Activated CD4-positive, alpha-beta memory T cell treated with anti-CD3 and anti-CD28 coated beads, Interleukin-2, amount 10 ng/mL, durations not matched to agents 7 days and 5 days (primary cell): ENCODE measurements at regions not wholly inside any gene's neighbourhood (a gene's known extent, or its start where the extent isn't known, plus 50 kb on each side); places are given as distances from the start of the nearest gene placed in this dataset.

Source experiments
- CTCF ChIA-PET: fragments of 350-600 bp; sonication (Branson Sonifier 250); formaldehyde crosslinking; loops from one replicate; lab custom pipeline; 2021; ENCODE audit warnings: antibody characterized with exemption, inconsistent platforms; lab: Charles Lee
- POLR2A ChIA-PET: fragments of 350-600 bp; sonication (Branson Sonifier 250); formaldehyde crosslinking; loops from one replicate; lab custom pipeline; 2021; ENCODE audit warnings: antibody characterized with exemption; lab: Charles Lee
- DNase-seq: peaks from one replicate; pipeline ENCODE4 v3.0.0-alpha.2; 2020
- H3K27ac Mint-ChIP-seq: one replicate; pipeline ENCODE4 v1.8.0; 2021; ENCODE audit warnings: mild to moderate bottlenecking, mixed read lengths
- H3K27me3 Mint-ChIP-seq: one replicate; pipeline ENCODE4 v1.8.0; 2021; ENCODE audit warnings: mixed read lengths
- H3K36me3 Mint-ChIP-seq: one replicate; pipeline ENCODE4 v1.8.0; 2021; ENCODE audit warnings: low read depth, mixed read lengths
- H3K4me1 Mint-ChIP-seq: one replicate; pipeline ENCODE4 v1.8.0; 2021; ENCODE audit warnings: mixed read lengths
- H3K4me3 Mint-ChIP-seq: one replicate; pipeline ENCODE4 v1.8.0; 2021; ENCODE audit warnings: mild to moderate bottlenecking, mixed read lengths
- H3K9me3 Mint-ChIP-seq: one replicate; pipeline ENCODE4 v1.8.0; 2021; ENCODE audit warnings: mixed read lengths

DNA sequence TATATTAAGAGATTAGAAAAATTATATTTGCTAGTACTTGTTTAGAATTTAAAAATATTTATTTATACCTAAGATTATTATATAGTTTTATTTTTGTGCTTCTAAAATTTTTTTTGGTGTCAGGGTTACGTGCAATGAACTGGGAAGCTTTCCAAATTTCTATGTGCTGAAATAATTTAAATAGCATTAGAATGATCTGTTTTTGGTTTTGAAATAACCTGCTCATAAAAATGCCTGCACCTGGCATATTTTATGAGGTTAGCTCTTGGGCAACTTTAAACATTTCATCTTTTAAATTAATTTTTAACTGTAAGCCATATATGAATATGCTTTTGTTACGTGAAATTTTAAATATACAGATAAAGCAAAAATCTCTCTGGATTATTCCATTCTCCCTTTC, 482.5 kb downstream of the GLRX3 start:
- Mint-ChIP-seq H3K9me3 (peaks cover 3% of the 10 kb centered on the region), H3K27me3 (no peaks in the 10 kb centered on the region), H3K36me3 (no peaks in the 10 kb centered on the region), H3K27ac (no peak overlapping the region), H3K4me3 (no peak overlapping the region), H3K4me1 (no peaks in the 10 kb centered on the region)
- ChIA-PET POLR2A (no interaction called here), CTCF (no interaction called here)
- DNase-seq, result no peak

GRCh38 chr10:130621231-130621775, 485.1 kb downstream of the GLRX3 start:
- DNase-seq, result no peak
- ChIA-PET CTCF (no interaction called here), POLR2A (no interaction called here)
- Mint-ChIP-seq H3K27me3 (no peaks in the 10 kb centered on the region), H3K4me1 (no peaks in the 10 kb centered on the region), H3K9me3 (peaks cover 13% of the 10 kb centered on the region), H3K27ac (no peak overlapping the region), H3K36me3 (no peaks in the 10 kb centered on the region), H3K4me3 (no peak overlapping the region)

DNA sequence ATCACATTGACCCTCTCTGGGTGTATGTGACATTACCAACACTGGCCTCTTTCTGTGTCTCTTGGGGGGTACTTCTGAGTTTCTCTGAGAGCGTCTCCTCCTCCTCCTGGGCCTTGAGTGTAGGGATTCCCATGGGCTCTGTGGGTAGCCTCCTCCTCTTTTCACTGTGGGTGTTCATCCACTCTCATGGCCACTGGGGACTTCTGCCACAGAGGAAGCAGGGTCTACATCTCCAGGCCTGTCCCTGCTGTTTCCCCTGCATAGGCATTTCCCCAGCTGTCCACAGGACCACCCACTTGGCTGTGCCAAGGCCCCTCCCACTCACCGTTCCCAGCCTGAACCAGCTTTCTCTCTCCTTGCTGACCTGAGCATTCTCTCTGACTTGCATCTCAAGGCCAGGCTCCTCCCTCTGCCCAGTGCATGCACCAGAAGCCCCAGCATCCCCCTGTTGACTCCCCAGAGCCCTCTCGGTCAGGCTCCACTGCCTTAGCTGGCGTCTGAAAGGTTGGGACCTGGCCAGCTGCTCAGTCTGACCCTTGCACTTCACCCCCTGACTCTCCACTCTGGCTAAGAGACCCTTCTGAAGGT, 487.6 kb downstream of the GLRX3 start:
- CTCF ChIA-PET, result no interaction called here
- POLR2A ChIA-PET, result no interaction called here

GRCh38 chr10:130627346-130628045, 491.3 kb downstream of the GLRX3 start:
- CTCF ChIA-PET, result no interaction called here
- H3K27ac Mint-ChIP-seq, result no peak overlapping the region
- H3K36me3 Mint-ChIP-seq, result no peaks in the 10 kb centered on the region

More for the DNA sequence above, 487.6 kb downstream of the GLRX3 start:
- peaks cover 13% of the 10 kb centered on the region for H3K9me3 Mint-ChIP-seq
- no peak overlapping the region for H3K4me3 Mint-ChIP-seq
- H3K27ac Mint-ChIP-seq, result no peak overlapping the region
- H3K36me3 Mint-ChIP-seq, result no peaks in the 10 kb centered on the region
- DNase-seq, result no peak
- H3K27me3 Mint-ChIP-seq, result no peaks in the 10 kb centered on the region
- no peaks in the 10 kb centered on the region for H3K4me1 Mint-ChIP-seq

DNA sequence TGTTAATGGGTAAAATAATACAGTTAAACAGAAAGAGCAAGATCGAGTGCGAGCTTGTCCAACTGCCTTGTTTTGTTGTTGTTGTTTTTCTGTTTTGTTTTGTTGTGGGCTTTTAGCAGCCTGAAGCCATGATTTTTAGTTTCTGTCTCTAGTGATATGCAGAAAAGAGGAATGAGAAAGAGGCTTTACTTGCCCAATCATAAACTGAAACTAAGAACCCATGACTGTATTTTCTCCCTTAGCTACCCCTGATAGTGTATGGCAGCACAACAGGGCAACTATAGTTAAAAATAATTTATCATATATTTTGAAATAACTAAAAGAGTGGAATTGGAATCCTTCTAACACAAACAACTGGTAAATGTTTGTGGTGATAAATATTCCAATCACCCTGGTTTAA, 493.9 kb downstream of the GLRX3 start:
- H3K4me1 Mint-ChIP-seq, result no peaks in the 10 kb centered on the region
- no peaks in the 10 kb centered on the region for H3K36me3 Mint-ChIP-seq
- H3K27ac Mint-ChIP-seq, result no peak overlapping the region
- H3K4me3 Mint-ChIP-seq, result no peak overlapping the region
- peaks cover 4% of the 10 kb centered on the region for H3K9me3 Mint-ChIP-seq
- CTCF ChIA-PET, result no interaction called here
- DNase-seq, result no peak
- H3K27me3 Mint-ChIP-seq, result no peaks in the 10 kb centered on the region
- POLR2A ChIA-PET, result no interaction called here

More at GRCh38 chr10:130627346-130628045, 491.3 kb downstream of the GLRX3 start:
- POLR2A ChIA-PET, result no interaction called here
- Mint-ChIP-seq H3K9me3 (peaks cover 12% of the 10 kb centered on the region), H3K27me3 (no peaks in the 10 kb centered on the region), H3K4me3 (no peak overlapping the region), H3K4me1 (no peaks in the 10 kb centered on the region)
- DNase-seq, result no peak

- POLR2A ChIA-PET, result no interaction called here
- H3K36me3 Mint-ChIP-seq, result no peaks in the 10 kb centered on the region
- CTCF ChIA-PET, result no interaction called here
- H3K9me3 Mint-ChIP-seq, result peaks cover 3% of the 10 kb centered on the region
- no peak for DNase-seq
- H3K4me1 Mint-ChIP-seq, result no peaks in the 10 kb centered on the region
- H3K27ac Mint-ChIP-seq, result no peak overlapping the region
- H3K4me3 Mint-ChIP-seq, result no peak overlapping the region
- H3K27me3 Mint-ChIP-seq, result no peaks in the 10 kb centered on the region
Measured at GRCh38 chr10:130631142-130632096, 495.2 kb downstream of the GLRX3 start.

DNA sequence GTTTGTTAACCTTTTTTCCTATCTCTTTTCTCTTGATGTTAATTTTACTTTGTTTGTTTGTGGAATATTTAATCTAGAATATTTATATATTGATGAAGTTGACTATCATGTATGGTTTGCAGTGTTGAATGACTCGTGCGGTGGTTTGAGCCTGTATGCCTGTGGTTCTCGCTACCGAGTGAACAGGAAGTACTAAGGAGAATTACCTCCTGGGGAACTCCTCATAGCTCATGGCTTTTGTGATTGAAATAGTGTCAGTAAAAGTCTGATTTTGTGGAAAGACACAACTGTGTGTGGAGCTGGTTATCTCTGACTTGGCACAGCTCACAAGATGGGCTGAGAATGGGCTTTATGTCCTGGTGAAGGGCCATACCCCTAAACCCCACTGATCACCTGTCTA, 498.6 kb downstream of the GLRX3 start:
- Mint-ChIP-seq H3K27ac (no peak overlapping the region), H3K4me1 (no peaks in the 10 kb centered on the region), H3K4me3 (no peak overlapping the region), H3K36me3 (no peaks in the 10 kb centered on the region), H3K27me3 (no peaks in the 10 kb centered on the region), H3K9me3 (peaks cover 3% of the 10 kb centered on the region)
- no peak for DNase-seq
- POLR2A ChIA-PET, result no interaction called here
- CTCF ChIA-PET, result no interaction called here

GRCh38 chr10:130635528-130635927, 499.3 kb downstream of the GLRX3 start:
- ChIA-PET POLR2A (no interaction called here), CTCF (no interaction called here)
- Mint-ChIP-seq H3K27ac (no peak overlapping the region), H3K4me3 (no peak overlapping the region), H3K36me3 (no peaks in the 10 kb centered on the region), H3K27me3 (no peaks in the 10 kb centered on the region), H3K9me3 (peaks cover 3% of the 10 kb centered on the region), H3K4me1 (no peaks in the 10 kb centered on the region)
- DNase-seq, result no peak

DNA sequence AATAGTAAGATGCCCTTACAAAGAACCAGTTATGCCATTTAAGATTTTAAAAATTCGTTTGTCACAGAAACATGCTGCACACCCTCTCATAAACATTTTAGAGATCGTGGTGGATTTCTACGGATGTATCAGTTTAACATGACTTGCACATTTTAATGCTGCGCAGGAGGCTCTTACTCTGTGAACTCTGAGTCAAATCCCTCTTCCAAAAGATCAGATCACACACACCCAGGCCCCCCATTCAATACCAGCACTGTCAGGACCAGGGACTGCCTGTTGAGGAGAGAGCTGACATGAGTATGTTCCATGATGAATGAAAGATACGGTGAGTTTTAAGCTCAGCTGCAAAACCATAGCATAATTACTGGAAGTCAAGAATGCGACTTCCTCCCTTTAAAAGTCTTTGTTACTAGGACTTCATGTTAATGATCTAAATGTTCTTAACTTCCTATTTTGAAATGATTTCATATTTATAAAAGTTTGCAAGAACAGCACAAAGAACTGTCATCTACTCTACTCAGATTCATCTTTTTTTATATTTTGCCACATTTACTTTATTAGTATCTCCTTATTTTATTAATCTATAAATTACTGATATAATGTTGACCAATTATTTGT, 500.2 kb downstream of the GLRX3 start:
- no peak overlapping the region for H3K4me3 Mint-ChIP-seq
- peaks cover 3% of the 10 kb centered on the region for H3K9me3 Mint-ChIP-seq
- H3K27me3 Mint-ChIP-seq, result no peaks in the 10 kb centered on the region
- no peaks in the 10 kb centered on the region for H3K4me1 Mint-ChIP-seq
- no peaks in the 10 kb centered on the region for H3K36me3 Mint-ChIP-seq
- no peak for DNase-seq
- no peak overlapping the region for H3K27ac Mint-ChIP-seq
- ChIA-PET CTCF (no interaction called here), POLR2A (no interaction called here)

DNA sequence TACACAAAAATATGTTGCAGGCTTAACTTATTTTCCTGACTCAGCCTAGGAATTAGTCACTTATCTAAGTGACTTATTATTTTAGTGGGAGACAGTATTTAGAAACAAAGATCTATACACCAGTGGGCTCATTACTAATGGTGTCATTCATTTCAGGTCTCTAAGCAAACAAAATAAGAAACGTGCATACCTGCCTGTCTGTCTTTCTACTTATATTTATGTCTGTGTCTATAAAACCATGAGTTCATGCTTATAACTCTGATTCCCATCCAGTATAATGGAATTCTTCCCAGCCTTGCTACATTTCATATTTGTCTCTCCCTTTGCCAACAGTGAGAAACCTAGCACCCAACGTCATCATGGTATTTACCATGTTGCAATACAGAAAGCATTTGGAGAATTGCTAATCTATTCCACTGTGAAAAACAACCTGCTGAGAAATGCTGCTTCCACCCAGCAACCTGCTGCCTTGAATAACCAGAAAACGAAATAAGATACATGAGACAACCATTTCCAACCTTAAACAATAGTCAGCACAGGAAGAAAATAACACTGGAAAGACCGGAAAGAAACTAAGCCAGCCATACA, 501.0 kb downstream of the GLRX3 start:
- H3K27ac Mint-ChIP-seq, result no peak overlapping the region
- H3K36me3 Mint-ChIP-seq, result no peaks in the 10 kb centered on the region
- H3K27me3 Mint-ChIP-seq, result no peaks in the 10 kb centered on the region
- CTCF ChIA-PET, result no interaction called here
- no peak for DNase-seq
- no peaks in the 10 kb centered on the region for H3K4me1 Mint-ChIP-seq
- peaks cover 3% of the 10 kb centered on the region for H3K9me3 Mint-ChIP-seq
- POLR2A ChIA-PET, result no interaction called here
- H3K4me3 Mint-ChIP-seq, result no peak overlapping the region

- POLR2A ChIA-PET, result no interaction called here
- H3K4me1 Mint-ChIP-seq, result no peaks in the 10 kb centered on the region
- H3K27me3 Mint-ChIP-seq, result no peaks in the 10 kb centered on the region
- no peak overlapping the region for H3K4me3 Mint-ChIP-seq
- peaks cover 3% of the 10 kb centered on the region for H3K9me3 Mint-ChIP-seq
- DNase-seq, result no peak
- H3K36me3 Mint-ChIP-seq, result no peaks in the 10 kb centered on the region
- H3K27ac Mint-ChIP-seq, result no peak overlapping the region
- CTCF ChIA-PET, result no interaction called here
Measured at GRCh38 chr10:130638991-130639390, 502.8 kb downstream of the GLRX3 start.

- no peaks in the 10 kb centered on the region for H3K27me3 Mint-ChIP-seq
- no peak for DNase-seq
- H3K36me3 Mint-ChIP-seq, result no peaks in the 10 kb centered on the region
- H3K4me1 Mint-ChIP-seq, result no peaks in the 10 kb centered on the region
- peaks cover 3% of the 10 kb centered on the region for H3K9me3 Mint-ChIP-seq
- no peak overlapping the region for H3K4me3 Mint-ChIP-seq
- ChIA-PET CTCF (no interaction called here), POLR2A (no interaction called here)
- H3K27ac Mint-ChIP-seq, result no peak overlapping the region
Measured at GRCh38 chr10:130642926-130643325, 506.7 kb downstream of the GLRX3 start.
